CD4-positive, alpha-beta T cell (primary cell): ENCODE measurements at regions not wholly inside any gene's neighbourhood (a gene's known extent, or its start where the extent isn't known, plus 50 kb on each side); places are given as distances from the start of the nearest gene placed in this dataset.

ENCODE experiments used
- ATAC-seq: fragments of 200-7000 bp; cut with Tn5 transposase; one replicate; pipeline ENCODE4 v1.10.0; 2022; ENCODE audit warnings: mild to moderate bottlenecking; ENCODE audit not compliant: poor library complexity
- CTCF ChIA-PET: fragments of 350-600 bp; sonication (Branson Sonifier 250); formaldehyde crosslinking; loops from one replicate; lab custom pipeline; 2021; ENCODE audit warnings: antibody characterized with exemption, inconsistent platforms; lab: Charles Lee
- POLR2A ChIA-PET: fragments of 350-600 bp; sonication (Branson Sonifier 250); formaldehyde crosslinking; loops from one replicate; lab custom pipeline; 2021; ENCODE audit warnings: antibody characterized with exemption, inconsistent platforms; lab: Charles Lee
- DNase-seq, 14 experiments: peaks; one replicate each; pipeline ENCODE4 v3.0.0-alpha.2; 2013 to 2020; ENCODE audit warnings: mixed read lengths in 2 of 14
- H3K27ac ChIP-seq, 2 donors: one replicate each; pipeline versions ENCODE4 v1.5.1 to v1.7.0; 2013; ENCODE audit warnings: low read length in 2 of 2, low read depth in 1 of 2, mild to moderate bottlenecking in 1 of 2
- H3K27me3 ChIP-seq, 2 experiments: 1 replicate in 1 of 2; 2 replicates in 1 of 2; pipeline versions ENCODE4 v1.6.1 to v1.7.0; 2013; ENCODE audit warnings: low read length in 2 of 2, control low read depth in 1 of 2, mild to moderate bottlenecking in 1 of 2, moderate library complexity in 1 of 2; ENCODE audit not compliant: insufficient read depth in 2 of 2, control insufficient read depth in 1 of 2
- H3K36me3 ChIP-seq: one replicate; pipeline ENCODE4 v1.6.1; 2013; ENCODE audit warnings: low read length, control low read depth; ENCODE audit not compliant: insufficient read depth
- H3K4me1 ChIP-seq: one replicate; pipeline ENCODE4 v1.6.1; 2013; ENCODE audit warnings: low read length, control low read depth; ENCODE audit not compliant: insufficient read depth
- H3K4me3 ChIP-seq: one replicate; pipeline ENCODE4 v1.5.1; 2013; ENCODE audit warnings: mild to moderate bottlenecking, low read length, moderate library complexity
- H3K9me3 ChIP-seq, 2 experiments: 1 replicate in 1 of 2; 2 replicates in 1 of 2; pipeline versions ENCODE4 v1.6.1 to v1.7.0; 2013; ENCODE audit warnings: low read length in 2 of 2, mild to moderate bottlenecking in 2 of 2, control low read depth in 1 of 2, moderate library complexity in 1 of 2; ENCODE audit not compliant: control insufficient read depth in 1 of 2, insufficient read depth in 1 of 2
- H3K27ac Mint-ChIP-seq: one replicate; pipeline ENCODE4 v1.8.0; 2020; ENCODE audit warnings: mixed read lengths
- H3K27me3 Mint-ChIP-seq: one replicate; pipeline ENCODE4 v1.8.0; 2021; ENCODE audit warnings: mixed read lengths
- H3K36me3 Mint-ChIP-seq: one replicate; pipeline ENCODE4 v1.8.0; 2021; ENCODE audit warnings: low read depth, mixed read lengths
- H3K4me1 Mint-ChIP-seq: one replicate; pipeline ENCODE4 v1.8.0; 2021; ENCODE audit warnings: low read depth, mixed read lengths
- H3K4me3 Mint-ChIP-seq: one replicate; pipeline ENCODE4 v1.8.0; 2020; ENCODE audit warnings: mild to moderate bottlenecking, mixed read lengths
- H3K9me3 Mint-ChIP-seq: one replicate; pipeline ENCODE4 v1.8.0; 2020; ENCODE audit warnings: mixed read lengths
- CTCF ChIP-seq: fragments of 200-600 bp; IDR thresholded peaks from one replicate; pipeline ENCODE4 v1.8.0; 2022; ENCODE audit warnings: antibody characterized with exemption, mild to moderate bottlenecking
- intact Hi-C, 2 experiments: fragments of 100-400 bp; cut with DNase I in 1 of 2; cut with micrococcal nuclease in 1 of 2; formaldehyde crosslinking; loops; one replicate each; pipeline versions ENCODE4 v1.15.1 to v1.9.0; 2023 to 2025; cut with DNase I, micrococcal nuclease

GRCh38 chr4:77385124-77385969 lies 220.3 kb upstream of the CXCL13 start:
- H3K27me3 Mint-ChIP-seq, result peaks cover 4% of the 10 kb centered on the region
- Histone ChIP-seq H3K27ac (no peak overlapping the region), H3K9me3 (no peaks in the 10 kb centered on the region), H3K4me1 (no peaks in the 10 kb centered on the region), H3K27me3 (no peaks in the 10 kb centered on the region), H3K4me3 (no peak overlapping the region), H3K36me3 (no peaks in the 10 kb centered on the region)
- no peaks in the 10 kb centered on the region for H3K4me1 Mint-ChIP-seq
- intact Hi-C loops, result loop anchor here (1.0 to 10.0 kb wide), 7 partner anchors 47 to 1479 kb away; no protein-coding TSS in a partner anchor
- peak; percentile 71 for TF ChIP-seq CTCF
- no peak for ATAC-seq
- H3K36me3 Mint-ChIP-seq, result no peaks in the 10 kb centered on the region
- no peak overlapping the region for H3K4me3 Mint-ChIP-seq
- peak; percentile 16 to 64 (median 30) for DNase-seq
- no peaks in the 10 kb centered on the region for H3K9me3 Mint-ChIP-seq
- H3K27ac Mint-ChIP-seq, result no peak overlapping the region
- POLR2A ChIA-PET, result no interaction called here
- CTCF ChIA-PET, result no interaction called here

GRCh38 chr4:77393996-77394395 lies 211.6 kb upstream of the CXCL13 start:
- no peak for ATAC-seq
- intact Hi-C loops, result no loop called here
- CTCF ChIA-PET, result no interaction called here

GRCh38 chr4:77395481-77395880 lies 210.1 kb upstream of the CXCL13 start:
- no peak for TF ChIP-seq CTCF
- ATAC-seq (no peak), DNase-seq (no peak)
- H3K4me3 ChIP-seq, result no peak overlapping the region
- no peak overlapping the region for H3K27ac ChIP-seq
- intact Hi-C loops, result no loop called here
- Mint-ChIP-seq H3K9me3 (no peaks in the 10 kb centered on the region), H3K27ac (no peak overlapping the region), H3K27me3 (peaks cover 4% of the 10 kb centered on the region), H3K4me3 (no peak overlapping the region), H3K36me3 (no peaks in the 10 kb centered on the region), H3K4me1 (no peaks in the 10 kb centered on the region)
- no peaks in the 10 kb centered on the region for H3K36me3 ChIP-seq
- H3K4me1 ChIP-seq, result no peaks in the 10 kb centered on the region
- POLR2A ChIA-PET, result no interaction called here
- CTCF ChIA-PET, result no interaction called here
- H3K27me3 ChIP-seq, result no peaks in the 10 kb centered on the region
- no peaks in the 10 kb centered on the region for H3K9me3 ChIP-seq

More at GRCh38 chr4:77393996-77394395, 211.6 kb upstream of the CXCL13 start:
- DNase-seq, result no peak
- Histone ChIP-seq H3K9me3 (no peaks in the 10 kb centered on the region), H3K36me3 (no peaks in the 10 kb centered on the region), H3K27me3 (no peaks in the 10 kb centered on the region), H3K4me1 (no peaks in the 10 kb centered on the region), H3K4me3 (no peak overlapping the region), H3K27ac (no peak overlapping the region)
- no peak overlapping the region for H3K27ac Mint-ChIP-seq
- H3K9me3 Mint-ChIP-seq, result no peaks in the 10 kb centered on the region
- no peak for TF ChIP-seq CTCF
- H3K27me3 Mint-ChIP-seq, result no peaks in the 10 kb centered on the region
- H3K36me3 Mint-ChIP-seq, result no peaks in the 10 kb centered on the region
- H3K4me1 Mint-ChIP-seq, result no peaks in the 10 kb centered on the region
- H3K4me3 Mint-ChIP-seq, result no peak overlapping the region
- POLR2A ChIA-PET, result no interaction called here
